HG02623 (cell line): ENCODE measurements at regions not wholly inside any gene's neighbourhood (a gene's known extent, or its start where the extent isn't known, plus 50 kb on each side); places are given as distances from the start of the nearest gene placed in this dataset.
A peak's percentile ranks its signal among the peaks of the same experiment; 100 is the strongest.

ENCODE experiments used
- ATAC-seq: cut with Tn5 transposase; IDR thresholded peaks from one replicate; pipeline ENCODE4 v1.9.1; 2021; ENCODE audit warnings: moderate library complexity; ENCODE audit not compliant: unreplicated experiment

GRCh38 chr1:234729561-234730474 is 119.8 kb upstream of the IRF2BP2 start:
- ATAC-seq: no peak

- ATAC-seq: no peak
Observed at GRCh38 chr1:234728740-234729139, 118.8 kb upstream of the IRF2BP2 start.

- no peak for ATAC-seq
Observed at GRCh38 chr1:234727018-234727940, 117.3 kb upstream of the IRF2BP2 start.

- ATAC-seq: no peak
Observed at GRCh38 chr1:234726359-234726943, 116.5 kb upstream of the IRF2BP2 start.

GRCh38 chr1:234725177-234726132 is 115.5 kb upstream of the IRF2BP2 start:
- ATAC-seq: no peak

GRCh38 chr1:234724516-234725176 is 114.7 kb upstream of the IRF2BP2 start:
- ATAC-seq: peak; percentile 16

- no peak for ATAC-seq
Observed at GRCh38 chr1:234722904-234723720, 113.1 kb upstream of the IRF2BP2 start.

GRCh38 chr1:234722270-234722704 is 112.3 kb upstream of the IRF2BP2 start:
- ATAC-seq: no peak

GRCh38 chr1:234721476-234722269 is 111.7 kb upstream of the IRF2BP2 start:
- ATAC-seq: no peak

GRCh38 chr1:234720709-234721441 is 110.9 kb upstream of the IRF2BP2 start:
- ATAC-seq: no peak

GRCh38 chr1:234719454-234720251 is 109.7 kb upstream of the IRF2BP2 start:
- ATAC-seq: no peak

GRCh38 chr1:234718496-234719453 is 108.8 kb upstream of the IRF2BP2 start:
- no peak for ATAC-seq

GRCh38 chr1:234716908-234717375 is 107.0 kb upstream of the IRF2BP2 start:
- ATAC-seq: no peak

- ATAC-seq: no peak
Observed at GRCh38 chr1:234715252-234716014, 105.5 kb upstream of the IRF2BP2 start.
